A673 (cell line): ENCODE measurements at regions not wholly inside any gene's neighbourhood (a gene's known extent, or its start where the extent isn't known, plus 50 kb on each side); places are given as distances from the start of the nearest gene placed in this dataset.

Source experiments
- BruUV-seq: library from RNA; stranded (reverse); fragments of 400-500 nt; replicated peaks from 2 replicates; lab custom pipeline; 2021; lab: Mats Ljungman, UMichigan
- CTCF ChIA-PET: fragments of 300-600 bp; sonication (Branson Sonifier 250); formaldehyde crosslinking; loops from one replicate; lab custom pipeline; 2022; ENCODE audit warnings: antibody characterized with exemption; lab: Charles Lee
- POLR2A ChIA-PET: fragments of 300-600 bp; sonication (Branson Sonifier 250); formaldehyde crosslinking; loops from one replicate; lab custom pipeline; 2022; ENCODE audit warnings: antibody characterized with exemption; ENCODE audit not compliant: low non-redundant PET; lab: Charles Lee
- DNase-seq: peaks from one replicate; pipeline ENCODE4 v3.0.0-alpha.2; 2015; ENCODE audit warnings: low spot score
- H3K27ac ChIP-seq: fragments of 200-600 bp; sonication (generic); 2 replicates; pipeline ENCODE4 v1.5.1; 2016; ENCODE audit warnings: mixed run types, low read depth, mild to moderate bottlenecking, mixed read lengths, antibody characterized with exemption, low read length; ENCODE audit not compliant: poor library complexity, severe bottlenecking
- H3K27me3 ChIP-seq: fragments of 200-600 bp; sonication (generic); replicated peaks from 2 replicates; pipeline ENCODE4 v1.6.1; 2017; ENCODE audit warnings: mixed run types, low read depth, mild to moderate bottlenecking, mixed read lengths, antibody characterized with exemption, low read length; ENCODE audit not compliant: insufficient read depth, poor library complexity
- H3K36me3 ChIP-seq: fragments of 200-600 bp; sonication (generic); 2 replicates; pipeline ENCODE4 v1.6.1; 2016; ENCODE audit warnings: mixed run types, mild to moderate bottlenecking, mixed read lengths, antibody characterized with exemption, low read length; ENCODE audit not compliant: insufficient read depth, poor library complexity, severe bottlenecking
- H3K4me1 ChIP-seq: fragments of 200-600 bp; sonication (generic); 2 replicates; pipeline ENCODE4 v1.6.1; 2017; ENCODE audit warnings: mixed run types, mild to moderate bottlenecking, mixed read lengths, antibody characterized with exemption, low read length; ENCODE audit not compliant: insufficient read depth, poor library complexity, severe bottlenecking
- H3K4me3 ChIP-seq: fragments of 200-600 bp; sonication (generic); 2 replicates; pipeline ENCODE4 v1.5.1; 2016; ENCODE audit warnings: low read depth, mixed run types, mild to moderate bottlenecking, mixed read lengths, low read length; ENCODE audit not compliant: poor library complexity, severe bottlenecking
- H3K9me3 ChIP-seq: fragments of 200-600 bp; sonication (generic); 2 replicates; pipeline ENCODE4 v1.6.1; 2016; ENCODE audit warnings: mixed run types, low read depth, mild to moderate bottlenecking, mixed read lengths, antibody characterized with exemption, low read length; ENCODE audit not compliant: poor library complexity, severe bottlenecking
- CTCF ChIP-seq: fragments of 300-800, 200-600 bp; sonication (generic); conservative IDR thresholded peaks from 2 replicates; pipeline ENCODE4 v1.5.1; 2017; ENCODE audit warnings: low read depth, mild to moderate bottlenecking, antibody characterized with exemption, low read length, moderate library complexity, mixed read lengths
- EZH2 ChIP-seq: fragments of 200-600 bp; sonication (generic); IDR thresholded peaks from 2 replicates; pipeline ENCODE4 v1.6.1; 2017; ENCODE audit warnings: borderline replicate concordance, low read depth, mild to moderate bottlenecking, mixed read lengths, antibody characterized with exemption, low read length; ENCODE audit not compliant: poor library complexity, severe bottlenecking
- intact Hi-C: fragments of 100-400 bp; cut with micrococcal nuclease; formaldehyde crosslinking; loops from one replicate; pipeline ENCODE4 v1.10.0; 2022; ENCODE audit not compliant: unreplicated experiment

- Histone ChIP-seq H3K27ac (no peak overlapping the region), H3K9me3 (no peaks in the 10 kb centered on the region), H3K4me3 (no peak overlapping the region), H3K4me1 (no peaks in the 10 kb centered on the region), H3K27me3 (no peaks in the 10 kb centered on the region), H3K36me3 (no peaks in the 10 kb centered on the region)
- ChIA-PET CTCF (no interaction called here), POLR2A (no interaction called here)
- DNase-seq = no peak
- no peak for TF ChIP-seq EZH2
- TF ChIP-seq CTCF = no peak
- intact Hi-C loops = no loop called here
- no TSS peak for BruUV-seq
Observed at GRCh38 chr5:30659417-30659816, 534.1 kb upstream of the CDH6 start.

- Histone ChIP-seq H3K4me1 (no peaks in the 10 kb centered on the region), H3K27me3 (no peaks in the 10 kb centered on the region), H3K9me3 (no peaks in the 10 kb centered on the region), H3K36me3 (no peaks in the 10 kb centered on the region), H3K4me3 (no peak overlapping the region), H3K27ac (no peak overlapping the region)
- TF ChIP-seq CTCF (peak; percentile 38), EZH2 (no peak)
- POLR2A ChIA-PET = no interaction called here
- no TSS peak for BruUV-seq
- DNase-seq = peak; percentile 15
- CTCF ChIA-PET = no interaction called here
- intact Hi-C loops = no loop called here
Observed at GRCh38 chr5:30650311-30650710, 543.2 kb upstream of the CDH6 start.

DNA sequence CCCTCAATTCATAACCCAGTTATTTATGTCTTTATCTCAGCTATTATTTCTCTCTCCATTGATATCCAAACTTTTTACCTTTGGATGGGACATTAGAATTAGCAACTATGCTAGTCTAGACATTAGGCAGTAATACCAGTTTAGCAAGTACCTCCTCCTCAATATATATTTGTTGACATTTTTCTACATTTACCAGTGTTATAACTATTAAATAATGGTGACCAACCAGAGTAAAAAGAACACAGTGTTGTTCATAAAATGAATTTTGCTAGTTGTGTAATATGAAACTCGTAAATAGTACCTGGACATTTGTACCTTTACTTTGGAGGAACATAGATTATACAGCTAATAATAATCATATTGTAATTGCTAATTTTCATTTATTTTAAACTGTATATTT is 554.6 kb upstream of the CDH6 start:
- Histone ChIP-seq H3K4me1 (no peaks in the 10 kb centered on the region), H3K27me3 (no peaks in the 10 kb centered on the region), H3K4me3 (no peak overlapping the region), H3K27ac (no peak overlapping the region), H3K36me3 (no peaks in the 10 kb centered on the region), H3K9me3 (peaks cover 13% of the 10 kb centered on the region)
- DNase-seq = no peak
- intact Hi-C loops = no loop called here
- CTCF ChIA-PET = no interaction called here
- BruUV-seq = no TSS peak
- POLR2A ChIA-PET = no interaction called here
- TF ChIP-seq EZH2 (no peak), CTCF (no peak)
